Esophagus squamous epithelium (tissue), 5 donors: ENCODE measurements at regions not wholly inside any gene's neighbourhood (a gene's known extent, or its start where the extent isn't known, plus 50 kb on each side); places are given as distances from the start of the nearest gene placed in this dataset.

Experiments used
- DNase-seq: peaks from one replicate; lab custom pipeline; 2025; lab: John Stamatoyannopoulos, UW
- H3K27ac ChIP-seq, 4 donors: fragments of 200-600 bp; sonication (generic); one replicate each; pipeline ENCODE4 v1.5.1; 2016 to 2019; ENCODE audit warnings: mild to moderate bottlenecking in 1 of 4
- H3K27me3 ChIP-seq, 4 donors: fragments of 200-600 bp; sonication (generic); 1 replicate in 3 of 4; 2 replicates in 1 of 4; pipeline versions ENCODE4 v1.5.1 to v1.6.0; 2017 to 2021; ENCODE audit warnings: antibody characterized with exemption in 1 of 4
- H3K36me3 ChIP-seq, 3 donors: fragments of 200-600 bp; sonication (generic); one replicate each; pipeline ENCODE4 v1.5.1; 2016 to 2019
- H3K4me1 ChIP-seq, 3 donors: fragments of 200-600 bp; sonication (generic); one replicate each; pipeline ENCODE4 v1.5.1; 2017 to 2019
- H3K4me3 ChIP-seq, 4 donors: fragments of 200-600 bp; sonication (generic); 1 replicate in 3 of 4; 2 replicates in 1 of 4; pipeline ENCODE4 v1.5.1; 2016 to 2019; ENCODE audit warnings: mild to moderate bottlenecking in 2 of 4, moderate library complexity in 1 of 4
- H3K9me3 ChIP-seq, 3 donors: fragments of 200-600 bp; sonication (generic); one replicate each; pipeline ENCODE4 v1.5.1; 2016 to 2019
- CTCF ChIP-seq, 6 experiments: fragments of 450-650 bp in 4 of 6; fragments of 200-600 bp in 2 of 6; sonication (generic) in 2 of 6; IDR thresholded peaks; one replicate each; pipeline ENCODE4 v1.5.1; 2016 to 2019; ENCODE audit warnings: antibody characterized with exemption in 6 of 6, mild to moderate bottlenecking in 4 of 6, moderate library complexity in 4 of 6
- POLR2A ChIP-seq, 4 donors: fragments of 450-650 bp; IDR thresholded peaks; one replicate each; pipeline ENCODE4 v1.6.1; 2017; ENCODE audit warnings: antibody characterized with exemption in 4 of 4, mild to moderate bottlenecking in 4 of 4, moderate library complexity in 3 of 4
- WGBS, 2 donors: methylation state at CpG; one replicate each; pipeline ENCODE4 v1.1.5; 2018; 5-methylcytosine and 5-hydroxymethylcytosine counted together
- intact Hi-C: fragments of 100-400 bp; cut with DNase I; formaldehyde crosslinking; loops from one replicate; pipeline ENCODE4 v1.15.0; 2022
- donor health status: DM: yes; HTN: yes; CAD: no.

- 75 to 78% methylated on average over 10 to 12 of the region's 14 CpGs for WGBS, 2 donors
- no peak for TF ChIP-seq POLR2A (IDR thresholded peaks at IDR 0.05)
- no peak for TF ChIP-seq CTCF (IDR thresholded peaks at IDR 0.05)
- no peak overlapping the region for H3K4me3 ChIP-seq
- H3K9me3 ChIP-seq, result no peaks in the 10 kb centered on the region
- no peak overlapping the region for H3K27ac ChIP-seq
- H3K4me1 ChIP-seq, result peaks cover 0 to 6% (median 0%) of the 10 kb centered on the region in 3 donors
- no peaks in the 10 kb centered on the region for H3K36me3 ChIP-seq
- H3K27me3 ChIP-seq, result peaks cover 0 to 1% (median 0%) of the 10 kb centered on the region in 4 donors
- DNase-seq, result no peak
- intact Hi-C loops, result no loop called here
These were observed 132.2 kb upstream of the B3GAT1 start for GRCh38 chr11:134544095-134544815.

- H3K4me3 ChIP-seq, result no peak overlapping the region
- no peaks in the 10 kb centered on the region for H3K9me3 ChIP-seq
- no peak for TF ChIP-seq CTCF (IDR thresholded peaks at IDR 0.05)
- TF ChIP-seq POLR2A (IDR thresholded peaks at IDR 0.05), result no peak
- peaks cover 0 to 7% (median 0%) of the 10 kb centered on the region in 4 donors for H3K27me3 ChIP-seq
- peaks cover 0 to 6% (median 0%) of the 10 kb centered on the region in 3 donors for H3K4me1 ChIP-seq
- intact Hi-C loops, result no loop called here
- 20 to 75% methylated on average over 1 to 4 of the region's 4 CpGs for WGBS, 2 donors
- no peak for DNase-seq
- H3K27ac ChIP-seq, result no peak overlapping the region
- H3K36me3 ChIP-seq, result no peaks in the 10 kb centered on the region
These were observed 131.6 kb upstream of the B3GAT1 start for GRCh38 chr11:134543645-134544044.

DNA sequence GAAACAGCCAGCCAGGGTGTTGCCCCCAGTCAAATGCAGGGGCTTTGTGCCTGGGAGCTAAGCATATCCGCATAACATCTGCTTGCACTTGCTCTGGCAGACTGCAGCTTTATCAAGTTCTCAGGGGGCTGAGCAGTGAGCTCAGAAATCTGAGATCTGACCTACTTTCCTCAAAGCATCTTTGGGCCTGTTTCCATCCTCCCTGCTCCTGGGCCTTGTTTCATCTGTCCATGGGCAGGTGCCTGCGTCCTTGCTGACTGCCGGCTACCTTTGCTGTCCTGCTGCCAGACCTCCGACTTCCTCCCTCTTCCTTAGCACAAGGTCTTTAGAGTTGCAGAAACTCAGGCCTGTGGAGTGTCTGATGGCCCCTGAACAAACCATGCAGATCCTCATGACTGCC is 131.2 kb upstream of the B3GAT1 start:
- Histone ChIP-seq H3K27ac (no peak overlapping the region), H3K4me3 (no peak overlapping the region), H3K27me3 (peaks cover 0 to 11% (median 0%) of the 10 kb centered on the region in 4 donors), H3K9me3 (no peaks in the 10 kb centered on the region), H3K4me1 (peaks cover 0 to 6% (median 0%) of the 10 kb centered on the region in 3 donors), H3K36me3 (no peaks in the 10 kb centered on the region)
- TF ChIP-seq CTCF (IDR thresholded peaks at IDR 0.05) (no peak), POLR2A (IDR thresholded peaks at IDR 0.05) (no peak)
- DNase-seq, result no peak
- intact Hi-C loops, result no loop called here
- 84 to 96% methylated on average over 4 of the region's 4 CpGs for whole genome bisulfite sequencing, 2 donors

DNA sequence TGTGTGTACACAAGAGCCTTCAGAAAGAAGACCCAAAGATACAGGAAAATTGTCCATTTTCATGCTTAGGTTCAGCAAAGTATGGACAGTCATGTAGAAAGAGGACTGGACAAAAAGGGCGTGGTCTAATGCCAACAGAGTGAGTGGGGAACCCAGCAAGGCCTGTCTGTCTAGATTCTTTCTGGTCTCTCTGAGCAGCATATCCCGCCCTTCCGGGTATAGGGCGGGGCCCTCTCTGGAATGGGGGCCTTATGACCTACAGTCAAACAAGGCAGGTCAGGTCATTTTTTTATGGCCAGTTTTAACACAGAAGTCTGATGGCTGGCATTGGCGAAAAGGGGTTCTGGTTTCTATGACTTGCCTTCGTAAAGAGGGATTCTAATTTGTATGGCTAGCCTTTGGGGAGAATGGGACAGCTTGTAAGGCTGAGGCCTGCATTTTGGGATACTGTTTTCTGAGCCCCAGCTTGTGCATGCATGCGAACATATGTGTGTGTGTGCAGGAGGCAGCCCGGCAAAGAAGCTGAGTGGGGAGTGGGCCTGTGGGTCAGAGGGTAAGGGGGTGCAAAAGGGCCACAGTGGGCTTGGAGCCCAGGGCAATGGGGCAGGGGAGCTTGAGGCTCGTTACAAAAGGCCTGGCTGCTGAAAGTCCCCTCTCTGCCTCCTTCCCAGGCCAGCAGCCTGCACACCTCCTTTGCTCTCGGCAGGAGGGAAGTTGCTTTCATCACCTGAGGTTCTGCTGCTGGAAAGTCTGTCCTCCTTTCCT is 130.5 kb upstream of the B3GAT1 start:
- no peak for DNase-seq
- Histone ChIP-seq H3K27me3 (peaks cover 0 to 18% (median 0%) of the 10 kb centered on the region in 4 donors), H3K9me3 (no peaks in the 10 kb centered on the region), H3K27ac (no peak overlapping the region), H3K4me3 (no peak overlapping the region), H3K4me1 (peaks cover 0 to 6% (median 0%) of the 10 kb centered on the region in 3 donors), H3K36me3 (no peaks in the 10 kb centered on the region)
- 59 to 66% methylated on average over 9 to 10 of the region's 10 CpGs for WGBS, 2 donors
- TF ChIP-seq CTCF (IDR thresholded peaks at IDR 0.05) (no peak), POLR2A (IDR thresholded peaks at IDR 0.05) (no peak)
- intact Hi-C loops, result no loop called here

DNA sequence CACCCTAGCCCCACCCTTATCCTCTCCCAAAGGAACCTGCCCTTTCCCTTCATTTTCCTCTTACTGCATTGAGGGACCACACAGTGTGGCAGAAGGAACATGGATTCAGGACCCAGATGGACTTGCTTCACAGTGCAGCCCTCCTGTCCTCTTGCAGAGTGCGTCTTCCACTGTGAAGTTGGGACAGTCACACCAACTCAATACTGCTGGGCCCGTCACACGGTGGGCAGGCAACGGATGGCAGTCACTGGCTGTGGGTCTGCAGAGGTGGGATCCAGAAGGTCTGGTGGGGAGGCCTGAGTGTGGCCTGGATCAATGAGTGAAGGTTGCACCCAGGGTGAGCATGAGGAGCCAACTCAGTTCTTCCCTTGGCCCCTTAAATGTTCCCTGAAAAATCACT is 129.9 kb upstream of the B3GAT1 start:
- H3K27ac ChIP-seq, result no peak overlapping the region
- H3K27me3 ChIP-seq, result peaks cover 0 to 23% (median 0%) of the 10 kb centered on the region in 4 donors
- intact Hi-C loops, result no loop called here
- no peak overlapping the region for H3K4me3 ChIP-seq
- no peak for DNase-seq
- no peak for TF ChIP-seq CTCF (IDR thresholded peaks at IDR 0.05)
- no peak for TF ChIP-seq POLR2A (IDR thresholded peaks at IDR 0.05)
- H3K9me3 ChIP-seq, result no peaks in the 10 kb centered on the region
- peaks cover 0 to 6% (median 0%) of the 10 kb centered on the region in 3 donors for H3K4me1 ChIP-seq
- 80 to 100% methylated on average over 1 of the region's 4 CpGs for WGBS, 2 donors
- no peaks in the 10 kb centered on the region for H3K36me3 ChIP-seq
